Erythroblast (primary cell): ENCODE measurements at regions not wholly inside any gene's neighbourhood (a gene's known extent, or its start where the extent isn't known, plus 50 kb on each side); places are given as distances from the start of the nearest gene placed in this dataset.

Experiments used
- GATA1 ChIP-seq: IDR thresholded peaks from 2 replicates; pipeline ENCODE4 v1.6.1; 2011; ENCODE audit warnings: low read depth, mild to moderate bottlenecking, control low read depth, low read length, moderate library complexity
- POLR2A ChIP-seq: IDR thresholded peaks from 2 replicates; pipeline ENCODE4 v1.6.1; 2011; ENCODE audit warnings: mild to moderate bottlenecking, low read length

DNA sequence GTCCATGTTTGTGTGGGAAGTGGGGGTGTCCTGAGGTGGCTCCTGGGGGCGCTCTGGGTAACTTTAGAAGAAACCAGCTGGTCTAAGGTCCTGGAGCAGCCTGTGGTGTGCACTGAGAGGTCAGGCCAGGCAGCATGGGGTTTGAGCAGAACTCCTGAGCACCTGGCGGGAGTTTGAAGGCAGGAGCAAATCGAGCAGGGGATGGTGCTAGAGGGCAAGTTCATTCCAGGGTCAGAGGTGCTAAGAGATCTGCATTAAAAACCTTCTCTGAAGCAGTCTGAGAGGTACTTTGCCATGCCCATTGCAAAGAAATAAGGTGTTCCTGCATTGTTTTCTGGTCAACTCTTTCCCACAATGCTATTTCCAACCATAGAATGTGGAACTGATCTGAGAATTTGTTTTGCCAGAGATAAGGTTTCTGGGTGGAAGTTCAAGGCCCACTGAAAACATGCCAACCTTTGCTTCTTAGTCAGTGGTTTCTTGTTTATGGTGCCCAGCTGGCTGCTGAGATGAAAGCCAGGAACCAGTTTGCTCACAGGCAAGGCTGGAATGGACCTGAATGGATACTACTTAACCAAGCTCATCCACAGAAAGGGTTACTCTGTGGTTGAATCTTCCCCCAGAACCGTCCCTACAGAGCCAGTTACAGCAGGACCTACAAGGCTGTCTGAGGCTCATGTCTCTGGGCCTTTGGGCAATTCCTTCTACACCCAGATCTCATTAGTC is 136.3 kb upstream of the TMEM72 start:
- no peak for TF ChIP-seq POLR2A
- TF ChIP-seq GATA1, result no peak
